Natural killer cell (primary cell): ENCODE measurements at regions not wholly inside any gene's neighbourhood (a gene's known extent, or its start where the extent isn't known, plus 50 kb on each side); places are given as distances from the start of the nearest gene placed in this dataset.

Experiments used
- ATAC-seq, 3 donors: fragments of 150-1000 bp in 2 of 3; fragments of 200-7000 bp in 1 of 3; cut with Tn5 transposase; 1 replicate in 1 of 3; 2 replicates in 2 of 3; pipeline ENCODE4 v1.10.0; 2021; ENCODE audit warnings: mild to moderate bottlenecking in 2 of 3, moderate library complexity in 2 of 3
- DNase-seq, 2 donors: peaks; one replicate each; pipeline versions ENCODE4 v3.0.0 to v3.0.0-alpha.2; 2013 to 2021; ENCODE audit warnings: mixed read lengths in 1 of 2
- H3K27ac ChIP-seq: one replicate; pipeline ENCODE4 v1.5.1; 2013; ENCODE audit warnings: mild to moderate bottlenecking, low read length
- H3K27me3 ChIP-seq: one replicate; pipeline ENCODE4 v1.6.1; 2013; ENCODE audit warnings: low read length; ENCODE audit not compliant: control insufficient read depth, insufficient read depth
- H3K36me3 ChIP-seq: one replicate; pipeline ENCODE4 v1.6.1; 2013; ENCODE audit warnings: low read length; ENCODE audit not compliant: control insufficient read depth, insufficient read depth
- H3K4me1 ChIP-seq: one replicate; pipeline ENCODE4 v1.6.1; 2013; ENCODE audit warnings: low read length; ENCODE audit not compliant: control insufficient read depth, insufficient read depth
- H3K4me3 ChIP-seq: one replicate; pipeline ENCODE4 v1.5.1; 2013; ENCODE audit warnings: low read length
- H3K9me3 ChIP-seq: one replicate; pipeline ENCODE4 v1.6.1; 2013; ENCODE audit warnings: low read length; ENCODE audit not compliant: control insufficient read depth, insufficient read depth
- H3K27ac Mint-ChIP-seq, 2 donors: one replicate each; pipeline ENCODE4 v1.8.0; 2022; ENCODE audit warnings: mild to moderate bottlenecking in 2 of 2, mixed read lengths in 2 of 2, moderate library complexity in 1 of 2
- H3K27me3 Mint-ChIP-seq, 2 donors: one replicate each; pipeline ENCODE4 v1.8.0; 2022; ENCODE audit warnings: low read depth in 2 of 2, mixed read lengths in 2 of 2
- H3K36me3 Mint-ChIP-seq: one replicate; pipeline ENCODE4 v1.8.0; 2022; ENCODE audit warnings: mixed read lengths
- H3K4me1 Mint-ChIP-seq, 2 donors: one replicate each; pipeline ENCODE4 v1.8.0; 2022; ENCODE audit warnings: mixed read lengths in 2 of 2
- H3K4me3 Mint-ChIP-seq: one replicate; pipeline ENCODE4 v1.8.0; 2022; ENCODE audit warnings: mild to moderate bottlenecking, moderate library complexity, mixed read lengths
- H3K9me3 Mint-ChIP-seq, 2 donors: one replicate each; pipeline ENCODE4 v1.8.0; 2022; ENCODE audit warnings: mixed read lengths in 2 of 2
- CTCF ChIP-seq: fragments of 200-600 bp; IDR thresholded peaks from one replicate; pipeline ENCODE4 v1.8.0; 2022; ENCODE audit warnings: antibody characterized with exemption
- WGBS: methylation state at CpG from one replicate; pipeline ENCODE4 v1.1.7; 2013; ENCODE audit warnings: missing lambda C conversion rate; ENCODE audit not compliant: insufficient coverage; 5-methylcytosine and 5-hydroxymethylcytosine counted together
- intact Hi-C: fragments of 100-400 bp; cut with micrococcal nuclease; formaldehyde crosslinking; loops from one replicate; pipeline ENCODE4 v1.14.2; 2022

GRCh38 chr16:52819405-52819804 is 233.3 kb downstream of the CHD9NB start:
- no peaks in the 10 kb centered on the region for H3K4me1 Mint-ChIP-seq
- ATAC-seq (no peak), DNase-seq (no peak)
- H3K27ac Mint-ChIP-seq = no peak overlapping the region
- intact Hi-C loops = no loop called here
- TF ChIP-seq CTCF = no peak
- no peak overlapping the region for H3K4me3 ChIP-seq
- no peaks in the 10 kb centered on the region for H3K27me3 ChIP-seq
- no peaks in the 10 kb centered on the region for H3K4me1 ChIP-seq
- H3K9me3 Mint-ChIP-seq = no peaks in the 10 kb centered on the region
- no peaks in the 10 kb centered on the region for H3K36me3 ChIP-seq
- no peaks in the 10 kb centered on the region for H3K36me3 Mint-ChIP-seq
- WGBS = 87% methylated on average over 5 of the region's 7 CpGs
- no peak overlapping the region for H3K27ac ChIP-seq
- no peaks in the 10 kb centered on the region for H3K9me3 ChIP-seq
- no peak overlapping the region for H3K4me3 Mint-ChIP-seq
- H3K27me3 Mint-ChIP-seq = peaks cover 0 to 2% of the 10 kb centered on the region in 2 donors

GRCh38 chr16:52817696-52818095 is 235.0 kb downstream of the CHD9NB start:
- intact Hi-C loops = no loop called here
- ATAC-seq (no peak), DNase-seq (no peak)
- no peak overlapping the region for H3K4me3 Mint-ChIP-seq
- TF ChIP-seq CTCF = no peak
- WGBS = 62% methylated on average over 3 of the region's 6 CpGs
- Histone ChIP-seq H3K4me3 (no peak overlapping the region), H3K4me1 (no peaks in the 10 kb centered on the region), H3K36me3 (no peaks in the 10 kb centered on the region), H3K27me3 (no peaks in the 10 kb centered on the region), H3K27ac (no peak overlapping the region), H3K9me3 (no peaks in the 10 kb centered on the region)
- peaks cover 0 to 2% of the 10 kb centered on the region in 2 donors for H3K27me3 Mint-ChIP-seq
- peaks cover 0 to 2% of the 10 kb centered on the region in 2 donors for H3K9me3 Mint-ChIP-seq
- H3K27ac Mint-ChIP-seq = no peak overlapping the region
- H3K4me1 Mint-ChIP-seq = no peaks in the 10 kb centered on the region
- no peaks in the 10 kb centered on the region for H3K36me3 Mint-ChIP-seq

GRCh38 chr16:52816993-52817392 is 235.7 kb downstream of the CHD9NB start:
- no peaks in the 10 kb centered on the region for H3K4me1 Mint-ChIP-seq
- peaks cover 0 to 2% of the 10 kb centered on the region in 2 donors for H3K9me3 Mint-ChIP-seq
- Histone ChIP-seq H3K4me3 (no peak overlapping the region), H3K4me1 (no peaks in the 10 kb centered on the region), H3K36me3 (no peaks in the 10 kb centered on the region), H3K27me3 (no peaks in the 10 kb centered on the region), H3K27ac (no peak overlapping the region), H3K9me3 (no peaks in the 10 kb centered on the region)
- 71% methylated on average over 6 of the region's 6 CpGs for WGBS
- H3K36me3 Mint-ChIP-seq = no peaks in the 10 kb centered on the region
- ATAC-seq (no peak), DNase-seq (no peak)
- H3K27ac Mint-ChIP-seq = no peak overlapping the region
- H3K27me3 Mint-ChIP-seq = peaks cover 0 to 2% of the 10 kb centered on the region in 2 donors
- intact Hi-C loops = no loop called here
- TF ChIP-seq CTCF = no peak
- H3K4me3 Mint-ChIP-seq = no peak overlapping the region

GRCh38 chr16:52812678-52813556 is 239.8 kb downstream of the CHD9NB start:
- H3K4me1 ChIP-seq = no peaks in the 10 kb centered on the region
- no peaks in the 10 kb centered on the region for H3K4me1 Mint-ChIP-seq
- no peak for ATAC-seq
- no peak overlapping the region for H3K4me3 Mint-ChIP-seq
- no peaks in the 10 kb centered on the region for H3K36me3 Mint-ChIP-seq
- H3K27me3 ChIP-seq = no peaks in the 10 kb centered on the region
- DNase-seq = no peak
- whole genome bisulfite sequencing = 89% methylated on average over 5 of the region's 5 CpGs
- H3K4me3 ChIP-seq = no peak overlapping the region
- peaks cover 0 to 2% of the 10 kb centered on the region in 2 donors for H3K9me3 Mint-ChIP-seq
- H3K36me3 ChIP-seq = no peaks in the 10 kb centered on the region
- H3K27ac ChIP-seq = no peak overlapping the region
- no peaks in the 10 kb centered on the region for H3K9me3 ChIP-seq
- no peak overlapping the region for H3K27ac Mint-ChIP-seq
- intact Hi-C loops = no loop called here
- no peak for TF ChIP-seq CTCF
- no peaks in the 10 kb centered on the region for H3K27me3 Mint-ChIP-seq
